Ishikawa (cell line): ENCODE measurements at regions not wholly inside any gene's neighbourhood (a gene's known extent, or its start where the extent isn't known, plus 50 kb on each side); places are given as distances from the start of the nearest gene placed in this dataset.

Experiments
- CEBPB ChIP-seq: IDR thresholded peaks from 2 replicates; pipeline ENCODE4 v1.6.1; 2012
- CREB1 ChIP-seq: IDR thresholded peaks from 2 replicates; pipeline ENCODE4 v1.6.1; 2012; ENCODE audit warnings: low read depth
- EGR1 ChIP-seq: IDR thresholded peaks from 2 replicates; pipeline ENCODE4 v1.6.1; 2012
- EP300 ChIP-seq: IDR thresholded peaks from 2 replicates; pipeline ENCODE4 v1.6.1; 2012; ENCODE audit warnings: borderline replicate concordance
- FOXM1 ChIP-seq: IDR thresholded peaks from 2 replicates; pipeline ENCODE4 v1.6.1; 2012; ENCODE audit warnings: low read depth, borderline replicate concordance
- NFIC ChIP-seq: IDR thresholded peaks from 2 replicates; pipeline ENCODE4 v1.6.1; 2012
- RAD21 ChIP-seq: IDR thresholded peaks from 2 replicates; pipeline ENCODE4 v1.6.1; 2012; ENCODE audit warnings: low read depth
- TAF1 ChIP-seq: IDR thresholded peaks from 2 replicates; pipeline ENCODE4 v1.6.1; 2012; ENCODE audit warnings: low read depth, mild to moderate bottlenecking
- TCF12 ChIP-seq: IDR thresholded peaks from 2 replicates; pipeline ENCODE4 v1.6.1; 2012; ENCODE audit warnings: low read depth
- TEAD4 ChIP-seq: IDR thresholded peaks from 2 replicates; pipeline ENCODE4 v1.6.1; 2012
- YY1 ChIP-seq: IDR thresholded peaks from 2 replicates; pipeline ENCODE4 v1.6.1; 2012; ENCODE audit warnings: low read depth
- ZBTB7A ChIP-seq: IDR thresholded peaks from 2 replicates; pipeline ENCODE4 v1.6.1; 2012; ENCODE audit warnings: low read depth
- TF ChIP-seq, protein P1 (sequence below): IDR thresholded peaks from 2 replicates; pipeline ENCODE4 v1.6.1; 2012
- TF ChIP-seq, protein P2 (sequence below): IDR thresholded peaks from 2 replicates; pipeline ENCODE4 v1.6.1; 2012
- TF ChIP-seq, protein P3 (sequence below): IDR thresholded peaks from 2 replicates; pipeline ENCODE4 v1.6.1; 2012; ENCODE audit warnings: low read depth, mild to moderate bottlenecking

DNA sequence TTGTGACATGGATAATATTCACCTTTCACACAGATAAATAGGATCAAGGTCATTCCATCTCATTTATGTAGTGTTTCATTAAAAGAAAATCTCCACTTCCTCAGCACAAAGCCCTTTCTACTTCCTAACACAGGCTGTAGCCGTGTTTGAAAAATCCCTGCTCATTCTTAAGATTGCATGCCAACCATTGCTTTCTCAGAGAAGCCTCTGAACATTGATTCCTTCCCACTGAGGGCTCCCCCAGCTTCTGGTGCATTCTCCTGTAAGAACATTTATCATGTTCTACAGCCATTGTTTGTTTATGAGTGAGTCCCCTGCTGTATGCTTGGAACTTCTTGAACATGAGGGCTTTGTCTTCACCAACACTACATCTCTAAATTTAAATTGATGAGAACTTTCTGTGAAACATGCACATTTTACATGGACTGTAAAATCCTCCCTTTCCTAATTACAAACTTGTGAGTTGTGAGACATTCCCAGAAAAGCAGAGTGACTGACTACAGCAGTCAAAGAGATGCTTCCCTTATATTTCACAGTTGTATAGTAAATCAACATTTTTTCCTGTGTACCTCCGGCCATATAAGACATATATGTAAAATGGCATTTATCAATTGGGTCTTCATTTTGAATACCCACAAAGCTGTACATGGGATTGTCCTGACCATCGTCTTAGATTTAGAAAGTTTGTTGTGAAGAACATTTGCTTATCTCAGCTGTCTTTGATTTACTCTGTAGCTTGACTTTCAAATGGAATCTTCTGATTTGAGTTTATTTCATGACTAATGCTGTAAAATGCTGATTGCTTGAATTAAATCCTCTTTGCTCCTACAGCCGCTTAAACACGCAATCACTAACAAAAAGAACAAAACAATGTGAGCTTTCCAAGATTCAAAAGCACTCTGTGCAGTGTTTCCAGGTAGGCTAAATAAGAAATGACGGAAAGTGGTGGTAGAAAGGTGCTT, 600.5 kb upstream of the SLIT2 start:
- TF ChIP-seq RAD21 (no peak), NFIC (no peak), EP300 (no peak), EGR1 (no peak), TAF1 (no peak), TCF12 (no peak), YY1 (no peak), ZBTB7A (no peak)
- TF ChIP-seq, protein P1, sequence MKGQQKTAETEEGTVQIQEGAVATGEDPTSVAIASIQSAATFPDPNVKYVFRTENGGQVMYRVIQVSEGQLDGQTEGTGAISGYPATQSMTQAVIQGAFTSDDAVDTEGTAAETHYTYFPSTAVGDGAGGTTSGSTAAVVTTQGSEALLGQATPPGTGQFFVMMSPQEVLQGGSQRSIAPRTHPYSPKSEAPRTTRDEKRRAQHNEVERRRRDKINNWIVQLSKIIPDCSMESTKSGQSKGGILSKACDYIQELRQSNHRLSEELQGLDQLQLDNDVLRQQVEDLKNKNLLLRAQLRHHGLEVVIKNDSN = no peak
- TF ChIP-seq, protein P2, sequence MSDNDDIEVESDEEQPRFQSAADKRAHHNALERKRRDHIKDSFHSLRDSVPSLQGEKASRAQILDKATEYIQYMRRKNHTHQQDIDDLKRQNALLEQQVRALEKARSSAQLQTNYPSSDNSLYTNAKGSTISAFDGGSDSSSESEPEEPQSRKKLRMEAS = no peak

DNA sequence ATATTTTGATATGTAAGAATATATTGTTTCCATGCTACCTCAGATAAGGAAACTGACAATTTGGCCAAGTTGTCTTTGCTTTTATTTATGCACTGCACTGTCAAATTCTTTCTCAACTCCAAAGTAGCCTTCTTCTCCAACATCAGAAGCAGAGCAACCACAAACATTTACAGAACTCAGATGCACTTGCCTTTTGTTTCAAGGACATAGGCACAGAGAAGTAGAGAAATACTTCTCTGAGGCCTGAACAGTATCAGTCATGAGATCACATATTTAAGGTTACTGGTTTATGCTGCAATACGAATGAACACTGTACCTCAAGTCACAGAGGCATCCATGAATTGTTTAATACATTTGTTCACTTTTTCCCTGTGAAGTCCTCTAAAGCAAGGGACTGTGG, 606.1 kb upstream of the SLIT2 start:
- no peak for TF ChIP-seq YY1
- no peak for TF ChIP-seq EGR1
- no peak for TF ChIP-seq EP300
- TF ChIP-seq CEBPB = no peak
- TF ChIP-seq TCF12 = no peak
- no peak for TF ChIP-seq ZBTB7A
- TF ChIP-seq, protein P1 = no peak
- TF ChIP-seq, protein P3, sequence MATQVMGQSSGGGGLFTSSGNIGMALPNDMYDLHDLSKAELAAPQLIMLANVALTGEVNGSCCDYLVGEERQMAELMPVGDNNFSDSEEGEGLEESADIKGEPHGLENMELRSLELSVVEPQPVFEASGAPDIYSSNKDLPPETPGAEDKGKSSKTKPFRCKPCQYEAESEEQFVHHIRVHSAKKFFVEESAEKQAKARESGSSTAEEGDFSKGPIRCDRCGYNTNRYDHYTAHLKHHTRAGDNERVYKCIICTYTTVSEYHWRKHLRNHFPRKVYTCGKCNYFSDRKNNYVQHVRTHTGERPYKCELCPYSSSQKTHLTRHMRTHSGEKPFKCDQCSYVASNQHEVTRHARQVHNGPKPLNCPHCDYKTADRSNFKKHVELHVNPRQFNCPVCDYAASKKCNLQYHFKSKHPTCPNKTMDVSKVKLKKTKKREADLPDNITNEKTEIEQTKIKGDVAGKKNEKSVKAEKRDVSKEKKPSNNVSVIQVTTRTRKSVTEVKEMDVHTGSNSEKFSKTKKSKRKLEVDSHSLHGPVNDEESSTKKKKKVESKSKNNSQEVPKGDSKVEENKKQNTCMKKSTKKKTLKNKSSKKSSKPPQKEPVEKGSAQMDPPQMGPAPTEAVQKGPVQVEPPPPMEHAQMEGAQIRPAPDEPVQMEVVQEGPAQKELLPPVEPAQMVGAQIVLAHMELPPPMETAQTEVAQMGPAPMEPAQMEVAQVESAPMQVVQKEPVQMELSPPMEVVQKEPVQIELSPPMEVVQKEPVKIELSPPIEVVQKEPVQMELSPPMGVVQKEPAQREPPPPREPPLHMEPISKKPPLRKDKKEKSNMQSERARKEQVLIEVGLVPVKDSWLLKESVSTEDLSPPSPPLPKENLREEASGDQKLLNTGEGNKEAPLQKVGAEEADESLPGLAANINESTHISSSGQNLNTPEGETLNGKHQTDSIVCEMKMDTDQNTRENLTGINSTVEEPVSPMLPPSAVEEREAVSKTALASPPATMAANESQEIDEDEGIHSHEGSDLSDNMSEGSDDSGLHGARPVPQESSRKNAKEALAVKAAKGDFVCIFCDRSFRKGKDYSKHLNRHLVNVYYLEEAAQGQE = no peak
- TF ChIP-seq, protein P2 = no peak
- no peak for TF ChIP-seq RAD21
- no peak for TF ChIP-seq TAF1
- TF ChIP-seq FOXM1 = no peak

DNA sequence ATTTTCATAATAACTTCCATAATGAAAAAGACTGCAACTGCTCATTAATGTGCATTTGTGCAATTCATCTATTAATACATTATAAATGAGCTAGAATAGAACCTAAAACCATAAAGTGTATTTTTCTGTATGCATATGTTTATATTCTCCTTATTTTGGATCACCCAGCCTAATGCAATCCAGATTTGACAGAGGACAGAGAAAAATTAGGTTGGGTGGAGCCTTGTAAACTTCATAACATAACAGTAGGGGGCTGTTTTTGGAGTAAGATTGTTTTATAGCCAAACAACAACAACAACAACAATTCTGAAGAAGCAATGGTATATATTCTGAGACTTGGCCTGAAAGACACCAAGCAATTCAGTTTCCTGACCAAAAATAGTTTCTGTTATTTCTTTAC, 615.3 kb upstream of the SLIT2 start:
- TF ChIP-seq FOXM1 (no peak), EP300 (no peak), RAD21 (no peak), YY1 (no peak), NFIC (no peak), TCF12 (no peak), TEAD4 (no peak), ZBTB7A (no peak), CREB1 (no peak), CEBPB (no peak), EGR1 (no peak)
- TF ChIP-seq, protein P1 = no peak
- TF ChIP-seq, protein P2 = no peak
- TF ChIP-seq, protein P3 = no peak

DNA sequence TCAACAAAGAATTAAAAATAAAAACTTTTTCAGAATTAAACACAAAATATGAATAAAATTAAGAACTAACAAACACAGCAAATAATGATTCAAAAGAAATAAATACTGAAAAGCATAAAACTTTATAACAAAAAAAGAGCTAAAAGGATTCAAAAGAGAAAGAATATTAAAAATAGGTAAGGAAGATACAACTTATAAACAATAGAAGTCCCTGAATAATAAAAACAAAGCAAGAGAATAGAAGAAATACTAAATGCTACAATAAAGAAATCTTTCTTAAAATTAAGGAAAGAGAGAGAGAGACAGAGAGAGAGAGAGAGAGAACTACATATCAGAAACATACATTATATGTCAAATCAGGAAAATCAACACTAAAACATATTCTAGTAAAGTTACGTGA, 619.9 kb upstream of the SLIT2 start:
- TF ChIP-seq CEBPB = no peak
- TF ChIP-seq, protein P3 = no peak
- TF ChIP-seq EP300 = no peak
- TF ChIP-seq, protein P2 = no peak
- no peak for TF ChIP-seq FOXM1
- TF ChIP-seq, protein P1 = no peak
